GM18519 (cell line): ENCODE measurements at regions not wholly inside any gene's neighbourhood (a gene's known extent, or its start where the extent isn't known, plus 50 kb on each side); places are given as distances from the start of the nearest gene placed in this dataset.

ENCODE experiments used
- ATAC-seq: cut with Tn5 transposase; IDR thresholded peaks from one replicate; pipeline ENCODE4 v1.9.1; 2021; ENCODE audit warnings: mild to moderate bottlenecking, moderate library complexity; ENCODE audit not compliant: unreplicated experiment, low FRiP score

GRCh38 chr5:8034852-8035251 lies 165.9 kb downstream of the MTRR start:
- ATAC-seq = no peak

DNA sequence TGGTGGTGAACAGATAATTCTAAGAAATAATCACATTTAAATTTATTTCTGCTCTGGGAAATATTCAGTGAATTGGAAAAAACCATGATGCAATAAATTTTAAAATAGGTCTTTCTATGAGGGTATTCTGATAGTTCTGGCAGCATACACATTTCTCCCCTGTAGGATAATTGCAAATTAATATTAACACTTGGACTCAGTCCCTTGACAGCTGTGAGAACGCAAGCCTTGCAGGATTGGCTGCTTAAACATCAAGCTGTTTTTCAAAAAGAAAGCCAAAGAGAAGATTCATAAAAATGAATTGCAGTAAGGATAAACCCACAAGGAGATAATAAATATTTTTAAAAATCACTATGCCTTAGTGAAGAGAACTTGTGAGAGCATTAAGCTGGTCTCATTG lies 180.0 kb downstream of the MTRR start:
- ATAC-seq = no peak

DNA sequence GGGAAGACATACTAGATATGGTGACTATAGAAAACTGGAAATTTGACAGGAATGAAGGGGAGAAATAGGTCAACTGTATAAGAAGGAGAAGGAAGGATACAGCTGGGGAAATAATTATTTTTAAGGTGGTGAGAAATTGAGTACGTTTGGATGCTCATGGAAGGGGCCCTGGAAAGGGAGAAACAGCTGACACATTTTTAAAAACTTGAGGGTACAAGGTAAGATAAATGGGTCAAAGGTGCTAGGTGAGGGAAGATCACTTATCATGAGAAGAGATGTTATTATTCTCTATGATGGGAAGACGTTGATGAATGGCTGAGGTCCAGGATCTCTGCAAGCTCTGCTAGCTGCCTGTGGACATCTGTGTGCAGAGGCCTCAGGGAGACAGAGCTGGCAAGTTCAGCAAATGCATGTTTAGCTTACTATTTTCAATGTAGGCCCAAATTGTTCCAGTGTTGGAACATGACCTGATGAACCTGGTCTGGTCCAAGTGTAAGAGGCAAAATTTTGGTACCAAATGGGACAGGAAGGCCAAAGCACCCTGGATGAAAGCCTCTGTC lies 181.7 kb downstream of the MTRR start:
- no peak for ATAC-seq

DNA sequence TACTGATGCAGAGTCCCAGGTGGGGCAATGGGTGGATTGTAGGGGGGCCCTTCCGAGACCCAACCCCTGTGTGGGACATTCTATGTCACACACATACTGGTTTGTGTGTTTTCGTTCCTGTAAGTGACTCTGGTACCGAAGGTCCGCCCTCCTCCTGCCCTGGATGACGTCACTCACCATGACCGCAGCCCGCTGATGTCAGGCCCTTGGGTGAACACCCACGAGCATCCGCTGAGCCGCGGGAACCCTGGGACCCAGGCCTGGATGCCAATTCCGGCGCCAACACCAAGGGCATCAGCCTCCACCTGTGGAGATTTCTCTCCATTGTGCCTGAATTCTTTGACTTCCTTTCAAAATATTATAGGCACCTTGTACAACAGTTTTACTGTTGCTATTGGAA lies 184.3 kb downstream of the MTRR start:
- no peak for ATAC-seq

DNA sequence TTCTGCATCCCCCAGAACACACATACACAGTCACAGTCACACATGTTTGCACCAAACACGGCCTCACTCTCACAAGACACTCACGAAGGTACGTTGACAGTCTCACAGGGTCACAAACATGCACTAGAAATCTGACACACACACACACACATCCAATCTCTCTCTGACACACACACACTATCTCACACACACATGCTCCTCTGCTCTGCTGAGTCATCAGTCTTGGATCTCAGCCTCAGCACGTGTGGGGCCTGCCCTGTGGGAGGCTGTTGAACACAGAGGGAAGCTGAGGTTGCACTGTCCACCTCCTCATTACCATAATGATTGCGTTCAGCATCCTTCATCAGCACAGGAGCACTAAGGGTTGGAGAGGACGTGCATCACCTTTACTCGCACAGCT lies 188.8 kb downstream of the MTRR start:
- ATAC-seq = no peak

DNA sequence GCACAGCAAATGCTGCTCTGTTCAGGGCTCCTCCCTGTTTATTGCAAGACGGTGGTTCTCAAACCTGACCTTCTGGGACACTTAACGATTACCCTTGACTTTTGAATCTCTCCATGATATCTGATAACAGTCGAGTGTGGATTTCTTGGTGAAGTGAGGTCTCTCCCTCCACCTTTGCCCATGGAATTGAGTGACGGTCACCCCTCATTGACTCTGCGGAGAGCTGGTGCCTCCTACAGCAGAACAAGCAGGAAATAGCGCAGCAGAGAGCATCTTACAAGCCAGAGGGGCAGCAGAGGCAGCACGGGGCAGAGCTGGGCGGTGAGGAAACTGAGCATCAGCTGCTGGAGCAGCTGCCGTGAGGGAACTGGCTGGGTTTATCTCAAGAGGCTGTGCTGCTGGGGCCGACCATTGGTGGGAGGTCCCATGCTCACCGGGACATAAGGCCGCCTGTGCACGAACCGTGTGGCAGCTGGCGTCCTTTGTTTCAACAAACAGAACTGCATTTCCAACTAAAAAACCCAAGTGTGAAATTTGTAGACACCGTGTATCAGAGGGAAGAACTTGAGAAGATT lies 189.8 kb downstream of the MTRR start:
- ATAC-seq = no peak

GRCh38 chr5:8059337-8059736 lies 190.4 kb downstream of the MTRR start:
- no peak for ATAC-seq

DNA sequence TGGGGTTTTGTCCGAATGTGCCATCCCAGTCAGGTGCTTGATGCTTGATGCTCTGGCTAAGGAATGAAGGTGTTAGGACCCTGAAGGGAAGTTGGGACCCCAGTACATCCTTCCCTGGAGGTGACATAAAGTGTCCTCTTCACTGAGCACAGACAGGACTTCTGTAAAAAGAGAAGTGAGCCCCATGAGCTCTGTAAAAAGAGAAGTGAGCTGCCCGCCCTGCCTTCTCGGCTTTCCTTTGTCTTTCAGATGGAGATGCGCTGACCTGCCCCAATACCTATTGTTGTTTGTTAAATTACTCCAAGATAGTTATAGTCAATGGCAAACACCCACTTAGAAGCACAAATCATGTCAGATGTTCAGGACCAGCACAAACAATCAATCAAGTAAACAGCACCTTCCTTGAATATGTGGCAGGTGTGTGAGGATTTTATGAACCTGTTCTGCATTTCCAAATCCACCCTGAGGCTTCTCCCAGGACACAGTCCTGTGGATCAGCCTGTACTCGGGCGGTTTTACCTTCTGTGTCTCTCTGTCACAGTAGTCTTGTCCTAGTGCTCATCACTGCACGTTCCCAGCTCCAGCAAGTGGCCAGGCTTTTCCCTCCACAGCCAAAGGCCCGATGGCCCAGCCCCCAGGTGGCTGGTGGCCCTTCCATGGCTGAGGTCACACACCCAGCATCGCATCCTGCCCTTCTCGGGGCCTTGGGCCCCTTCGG lies 191.4 kb downstream of the MTRR start:
- ATAC-seq = no peak

DNA sequence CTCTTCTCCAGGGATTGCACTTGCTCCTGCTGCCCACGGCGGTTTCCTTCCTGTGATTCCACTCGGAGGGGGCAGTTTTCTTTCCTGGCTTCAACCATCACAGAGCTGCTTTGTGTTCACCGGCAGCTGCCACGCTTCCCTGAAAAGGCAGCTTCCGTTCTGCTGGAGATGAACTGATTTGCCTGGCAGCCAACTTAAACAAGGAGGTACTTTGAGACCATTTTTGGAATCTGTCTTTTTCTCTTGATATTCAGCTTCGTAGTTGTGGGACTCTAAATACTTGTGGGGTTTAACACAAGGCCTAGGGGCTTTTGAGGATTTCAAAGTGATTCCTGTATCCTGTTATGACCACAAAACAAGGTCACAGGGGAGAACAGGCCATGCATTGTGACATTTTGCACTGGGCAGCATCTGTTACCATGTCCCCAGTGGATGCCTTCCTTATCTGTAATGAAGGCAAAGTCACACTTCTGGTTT lies 192.0 kb downstream of the MTRR start:
- no peak for ATAC-seq

- ATAC-seq = no peak
Observed at GRCh38 chr5:8062521-8062920, 193.6 kb downstream of the MTRR start.

DNA sequence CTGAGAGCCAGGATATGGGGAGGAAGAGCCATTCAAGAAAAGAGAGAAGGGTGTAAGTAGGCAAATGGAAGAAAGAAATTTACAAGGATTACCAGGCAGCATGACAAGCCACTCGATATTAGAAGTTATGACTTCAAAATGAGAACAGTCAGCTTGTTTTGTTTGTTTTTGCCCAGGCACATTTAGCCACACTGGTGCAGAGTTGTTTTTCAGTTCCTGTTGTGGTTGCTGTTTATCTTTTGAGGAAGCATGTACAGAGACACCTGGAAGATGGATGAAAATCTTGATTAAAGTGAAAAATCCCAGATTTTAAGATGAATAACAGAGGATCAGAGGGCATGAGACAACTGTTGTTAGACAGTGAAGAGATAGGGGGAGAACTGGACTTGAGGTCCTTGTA lies 199.1 kb downstream of the MTRR start:
- peak; percentile 62 for ATAC-seq

- ATAC-seq = no peak
Observed at GRCh38 chr5:8070138-8070537, 201.2 kb downstream of the MTRR start.

DNA sequence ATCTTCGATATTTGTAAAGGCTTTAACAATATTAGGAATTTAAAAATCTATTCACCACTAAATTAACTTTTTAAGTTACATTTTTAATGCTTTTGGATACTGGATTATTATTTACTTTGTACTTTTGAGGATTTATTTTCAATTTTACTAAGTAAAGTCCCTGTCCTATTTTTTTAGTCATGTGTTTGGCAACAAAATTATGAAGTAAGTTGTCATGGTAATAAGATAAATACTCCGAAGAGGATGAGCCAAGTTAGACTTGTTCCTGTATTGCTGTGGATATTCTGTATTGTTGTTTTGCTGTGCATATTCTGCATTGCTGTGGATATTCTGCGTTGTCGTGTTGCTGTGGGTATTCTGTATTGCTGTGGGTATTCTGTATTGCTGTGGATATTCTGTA lies 210.1 kb downstream of the MTRR start:
- ATAC-seq = no peak

- no peak for ATAC-seq
Observed at GRCh38 chr5:8081179-8081578, 212.2 kb downstream of the MTRR start.

- ATAC-seq = no peak
Observed at GRCh38 chr5:8093669-8094068, 224.7 kb downstream of the MTRR start.

GRCh38 chr5:8094304-8094703 lies 225.4 kb downstream of the MTRR start:
- ATAC-seq = no peak

DNA sequence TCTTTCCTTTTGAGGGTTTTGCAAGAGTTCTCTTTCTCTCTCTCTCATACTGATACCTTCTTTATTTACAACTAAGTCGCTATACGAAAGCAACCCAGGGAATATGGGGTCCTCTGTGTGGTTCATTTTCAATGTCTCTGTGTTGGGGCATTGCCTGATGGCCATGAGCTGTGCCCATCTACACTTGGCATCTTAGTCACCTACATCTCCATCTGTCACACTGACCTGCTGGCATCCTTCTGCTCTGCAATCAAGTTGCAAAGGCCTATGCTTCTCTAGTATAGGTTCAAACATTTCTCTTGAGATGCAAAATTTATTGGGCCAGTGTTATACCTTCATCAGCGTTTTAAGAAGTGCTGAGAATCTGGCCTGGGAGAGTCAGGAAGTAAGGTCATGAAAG lies 228.2 kb downstream of the MTRR start:
- ATAC-seq = no peak

GRCh38 chr5:8098081-8098480 lies 229.1 kb downstream of the MTRR start:
- ATAC-seq = no peak

DNA sequence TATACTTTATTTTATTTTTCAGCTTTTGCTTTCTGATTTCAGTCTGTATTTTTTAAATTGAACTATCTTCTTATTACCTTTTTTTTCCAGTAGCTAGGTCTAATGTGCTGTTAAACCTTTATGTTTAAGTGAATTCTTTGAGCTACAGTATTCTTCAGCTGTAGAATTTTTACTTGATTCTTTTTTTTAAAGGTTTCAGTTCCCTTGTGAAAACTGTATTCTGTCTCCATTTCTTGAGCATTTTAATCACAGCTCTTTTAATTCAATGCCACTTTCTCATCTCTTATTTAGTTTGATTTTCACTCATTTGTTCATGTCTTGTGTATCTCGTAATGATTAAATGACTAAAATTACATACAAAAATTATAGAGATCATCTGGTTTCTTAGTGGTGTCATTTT lies 233.8 kb downstream of the MTRR start:
- no peak for ATAC-seq

- ATAC-seq = no peak
Observed at GRCh38 chr5:8114597-8115266, 245.8 kb downstream of the MTRR start.

DNA sequence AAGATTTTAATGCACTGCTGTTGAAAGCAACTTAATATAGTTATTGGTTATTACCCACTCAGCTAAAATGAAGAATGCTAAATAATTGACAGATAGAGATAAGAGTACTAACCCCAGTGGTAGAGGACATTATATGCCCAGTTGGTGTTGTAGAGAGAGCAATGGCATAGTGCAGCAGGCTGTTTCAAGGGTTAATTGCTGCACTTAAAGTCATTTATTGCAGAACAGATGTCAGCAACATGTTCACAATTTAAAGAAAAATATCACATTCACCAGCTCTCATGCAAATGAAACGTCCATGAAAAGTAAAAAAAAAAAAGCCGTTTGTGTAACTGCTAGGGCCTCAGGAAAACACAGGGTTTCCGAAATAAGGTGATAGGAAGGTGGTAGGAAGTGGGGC lies 254.6 kb downstream of the MTRR start:
- no peak for ATAC-seq

DNA sequence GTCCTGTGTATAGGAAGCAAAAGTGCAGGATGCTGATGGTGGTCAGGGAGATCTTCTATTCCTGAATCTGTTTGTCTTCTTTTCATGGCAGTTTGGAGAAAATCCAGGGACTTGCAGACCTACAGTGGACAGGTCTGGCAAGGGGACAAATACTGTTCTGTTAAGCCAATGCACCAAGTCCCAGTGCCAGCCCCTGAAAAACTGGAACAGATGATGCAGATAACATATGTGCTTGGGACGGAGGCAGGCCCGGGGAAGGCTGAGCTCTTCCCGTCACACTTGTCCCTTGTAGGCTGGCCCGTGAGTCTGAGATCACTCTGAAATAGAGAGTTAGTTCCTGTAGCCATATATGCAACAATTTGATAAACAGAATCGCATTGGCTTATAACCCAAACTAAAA lies 265.7 kb downstream of the MTRR start:
- ATAC-seq = no peak
